ENCODE measurements at regions not wholly inside any gene's neighbourhood (a gene's known extent, or its start where the extent isn't known, plus 50 kb on each side); places are given as distances from the start of the nearest gene placed in this dataset.
A peak's percentile ranks its signal among the peaks of the same experiment; 100 is the strongest.

GRCh38 chrX:23504895-23505294 lies 162.4 kb upstream of the PRDX4 start:
- no peaks in the 10 kb centered on the region for H3K36me3 ChIP-seq (ENCODE audit: control insufficient read depth, insufficient read depth, low read length)
- H3K27ac ChIP-seq (ENCODE audit: insufficient read depth, low read length) = no peak overlapping the region
- no peaks in the 10 kb centered on the region for H3K79me2 ChIP-seq (ENCODE audit: control insufficient read depth, insufficient read depth, low read length)
- peak in 1 of 2 donors; percentile 2 for DNase-seq (ENCODE audit: low read depth in 2 of 2)
- H4K20me1 ChIP-seq (ENCODE audit: control insufficient read depth, extremely low read depth, insufficient read depth, low read length) = no peaks in the 10 kb centered on the region
- no peak overlapping the region for H3K9ac ChIP-seq (ENCODE audit: insufficient read depth, low read length)
- no peaks in the 10 kb centered on the region for H3K4me1 ChIP-seq (ENCODE audit: control insufficient read depth, extremely low read depth, insufficient read depth, low read length)
- no peak overlapping the region for H3K4me2 ChIP-seq (ENCODE audit: extremely low read depth, insufficient read depth, low read length)
- no peaks in the 10 kb centered on the region for H3K27me3 ChIP-seq (ENCODE audit: control insufficient read depth, insufficient read depth, low read length)
- H3K4me3 ChIP-seq (replicated peaks in 1 of 4; ENCODE audit: control extremely low read depth in 1 of 4, insufficient read depth in 1 of 4, low read depth in 3 of 4, low read length in 4 of 4) = no peak overlapping the region
- no peak overlapping the region for H2AFZ ChIP-seq (ENCODE audit: low read length)
- no peak for TF ChIP-seq EZH2 (IDR thresholded peaks at IDR 0.05; ENCODE audit: low read length, missing control alignments)
- no peak for TF ChIP-seq CTCF (conservative IDR thresholded peaks at IDR 0.05 in 1 of 2, IDR thresholded peaks at IDR 0.05 in 1 of 2; ENCODE audit: low read depth in 1 of 2, low read length in 2 of 2)
- H3K9me3 ChIP-seq (ENCODE audit: control insufficient read depth, insufficient read depth, low read depth, low read length) = no peaks in the 10 kb centered on the region

GRCh38 chrX:23505531-23506303 lies 161.6 kb upstream of the PRDX4 start:
- no peak for TF ChIP-seq EZH2 (IDR thresholded peaks at IDR 0.05; ENCODE audit: low read length, missing control alignments)
- Histone ChIP-seq H3K4me3 (replicated peaks in 1 of 4; ENCODE audit: control extremely low read depth in 1 of 4, insufficient read depth in 1 of 4, low read depth in 3 of 4, low read length in 4 of 4) (no peak overlapping the region), H4K20me1 (ENCODE audit: control insufficient read depth, extremely low read depth, insufficient read depth, low read length) (no peaks in the 10 kb centered on the region), H3K9ac (ENCODE audit: insufficient read depth, low read length) (no peak overlapping the region), H3K4me1 (ENCODE audit: control insufficient read depth, extremely low read depth, insufficient read depth, low read length) (no peaks in the 10 kb centered on the region), H3K4me2 (ENCODE audit: extremely low read depth, insufficient read depth, low read length) (no peak overlapping the region), H2AFZ (ENCODE audit: low read length) (no peak overlapping the region), H3K36me3 (ENCODE audit: control insufficient read depth, insufficient read depth, low read length) (no peaks in the 10 kb centered on the region), H3K79me2 (ENCODE audit: control insufficient read depth, insufficient read depth, low read length) (no peaks in the 10 kb centered on the region), H3K27ac (ENCODE audit: insufficient read depth, low read length) (no peak overlapping the region), H3K27me3 (ENCODE audit: control insufficient read depth, insufficient read depth, low read length) (no peaks in the 10 kb centered on the region), H3K9me3 (ENCODE audit: control insufficient read depth, insufficient read depth, low read depth, low read length) (no peaks in the 10 kb centered on the region)
- DNase-seq (ENCODE audit: low read depth in 2 of 2) = no peak

GRCh38 chrX:23509256-23509655 lies 158.0 kb upstream of the PRDX4 start:
- Histone ChIP-seq H3K36me3 (ENCODE audit: control insufficient read depth, insufficient read depth, low read length) (no peaks in the 10 kb centered on the region), H3K9me3 (ENCODE audit: control insufficient read depth, insufficient read depth, low read depth, low read length) (no peaks in the 10 kb centered on the region), H3K4me3 (replicated peaks in 1 of 4; ENCODE audit: control extremely low read depth in 1 of 4, insufficient read depth in 1 of 4, low read depth in 3 of 4, low read length in 4 of 4) (no peak overlapping the region), H3K4me1 (ENCODE audit: control insufficient read depth, extremely low read depth, insufficient read depth, low read length) (no peaks in the 10 kb centered on the region), H2AFZ (ENCODE audit: low read length) (no peak overlapping the region), H3K27me3 (ENCODE audit: control insufficient read depth, insufficient read depth, low read length) (no peaks in the 10 kb centered on the region), H3K27ac (ENCODE audit: insufficient read depth, low read length) (no peak overlapping the region), H3K9ac (ENCODE audit: insufficient read depth, low read length) (no peak overlapping the region), H4K20me1 (ENCODE audit: control insufficient read depth, extremely low read depth, insufficient read depth, low read length) (no peaks in the 10 kb centered on the region), H3K4me2 (ENCODE audit: extremely low read depth, insufficient read depth, low read length) (no peak overlapping the region), H3K79me2 (ENCODE audit: control insufficient read depth, insufficient read depth, low read length) (no peaks in the 10 kb centered on the region)
- no peak for TF ChIP-seq CTCF (conservative IDR thresholded peaks at IDR 0.05 in 1 of 2, IDR thresholded peaks at IDR 0.05 in 1 of 2; ENCODE audit: low read depth in 1 of 2, low read length in 2 of 2)
- TF ChIP-seq EZH2 (IDR thresholded peaks at IDR 0.05; ENCODE audit: low read length, missing control alignments) = no peak
- no peak for DNase-seq (ENCODE audit: low read depth in 2 of 2)

Data from fibroblast of lung (primary cell).